MM.1S (cell line): ENCODE measurements at regions not wholly inside any gene's neighbourhood (a gene's known extent, or its start where the extent isn't known, plus 50 kb on each side); places are given as distances from the start of the nearest gene placed in this dataset.

ENCODE experiments used
- DNase-seq: peaks from one replicate; pipeline ENCODE4 v3.0.0-alpha.2; 2015
- H2AFZ ChIP-seq: fragments of 300-600 bp; sonication (generic); 2 replicates; pipeline ENCODE4 v1.6.0; 2016; ENCODE audit warnings: antibody characterized with exemption, low read length
- H3F3A ChIP-seq: fragments of 300-600 bp; sonication (generic); 2 replicates; pipeline ENCODE4 v1.6.1; 2016; ENCODE audit warnings: mild to moderate bottlenecking, antibody characterized with exemption, low read length, moderate library complexity, mixed read lengths; ENCODE audit not compliant: insufficient read depth
- H3K27ac ChIP-seq: fragments of 300-600 bp; sonication (generic); 2 replicates; pipeline ENCODE4 v1.5.1; 2016; ENCODE audit warnings: mild to moderate bottlenecking, low read length
- H3K27me3 ChIP-seq: fragments of 300-600 bp; sonication (generic); replicated peaks from 2 replicates; pipeline ENCODE4 v1.6.0; 2016; ENCODE audit warnings: low read length; ENCODE audit not compliant: insufficient read depth
- H3K36me3 ChIP-seq: fragments of 300-600 bp; sonication (generic); replicated peaks from 2 replicates; pipeline ENCODE4 v1.6.1; 2016; ENCODE audit warnings: mild to moderate bottlenecking, low read length, mixed read lengths; ENCODE audit not compliant: insufficient read depth
- H3K4me1 ChIP-seq: fragments of 300-600 bp; sonication (generic); 2 replicates; pipeline ENCODE4 v1.6.1; 2016; ENCODE audit warnings: low read length, mixed read lengths
- H3K4me2 ChIP-seq: fragments of 300-600 bp; sonication (generic); 2 replicates; pipeline ENCODE4 v1.6.0; 2016; ENCODE audit warnings: low read depth, low read length
- H3K4me3 ChIP-seq: fragments of 300-600 bp; sonication (generic); 2 replicates; pipeline ENCODE4 v1.5.1; 2016; ENCODE audit warnings: low read length, mixed read lengths
- H3K79me2 ChIP-seq: fragments of 300-600 bp; sonication (generic); 2 replicates; pipeline ENCODE4 v1.6.1; 2016; ENCODE audit warnings: mixed run types, low read length, mixed read lengths
- H3K9ac ChIP-seq: fragments of 300-600 bp; sonication (generic); 2 replicates; pipeline ENCODE4 v1.6.1; 2016; ENCODE audit warnings: low read length, mixed read lengths
- H3K9me2 ChIP-seq: fragments of 300-600 bp; sonication (generic); replicated peaks from 2 replicates; pipeline ENCODE4 v1.6.1; 2016; ENCODE audit warnings: mild to moderate bottlenecking, low read length, mixed read lengths; ENCODE audit not compliant: insufficient read depth
- H3K9me3 ChIP-seq: fragments of 300-600 bp; sonication (generic); replicated peaks from 2 replicates; pipeline ENCODE4 v1.6.1; 2016; ENCODE audit warnings: mild to moderate bottlenecking, low read length, mixed read lengths; ENCODE audit not compliant: insufficient read depth
- H4K20me1 ChIP-seq: fragments of 300-600 bp; sonication (generic); 2 replicates; pipeline ENCODE4 v1.6.1; 2016; ENCODE audit warnings: mild to moderate bottlenecking, low read length, moderate library complexity, mixed read lengths; ENCODE audit not compliant: insufficient read depth
- CTCF ChIP-seq: fragments of 300-600 bp; sonication (generic); IDR thresholded peaks from 2 replicates; pipeline ENCODE4 v1.5.1; 2016; ENCODE audit warnings: antibody characterized with exemption, low read length, mixed read lengths
- EZH2 ChIP-seq: fragments of 300-600 bp; sonication (generic); optimal IDR thresholded peaks from 2 replicates; pipeline ENCODE3; 2017; ENCODE audit warnings: low read depth, mild to moderate bottlenecking, antibody characterized with exemption, low read length, mixed read lengths
- EZH2phosphoT487 ChIP-seq: fragments of 300-600 bp; sonication (generic); IDR thresholded peaks from 2 replicates; pipeline ENCODE4 v1.6.1; 2018; ENCODE audit warnings: antibody characterized with exemption, low read length

GRCh38 chr1:201602413-201603265 is 63.7 kb downstream of the NAV1 start:
- peaks cover 5% of the 10 kb centered on the region; the same call in 1 of the 2 replicates for H3K27me3 ChIP-seq
- H3K9me2 ChIP-seq = no peaks in the 10 kb centered on the region
- no peaks in the 10 kb centered on the region for H3F3A ChIP-seq
- no peak for DNase-seq
- H3K27ac ChIP-seq = no peak overlapping the region
- H3K9ac ChIP-seq = no peak overlapping the region
- H3K4me2 ChIP-seq = no peak overlapping the region
- H3K79me2 ChIP-seq = no peaks in the 10 kb centered on the region
- no peaks in the 10 kb centered on the region for H3K9me3 ChIP-seq
- H3K4me3 ChIP-seq = no peak overlapping the region
- no peaks in the 10 kb centered on the region for H3K4me1 ChIP-seq
- no peaks in the 10 kb centered on the region for H4K20me1 ChIP-seq
- H2AFZ ChIP-seq = no peak overlapping the region
- no peaks in the 10 kb centered on the region for H3K36me3 ChIP-seq
- TF ChIP-seq EZH2 (no peak), CTCF (no peak), EZH2phosphoT487 (no peak)

GRCh38 chr1:201603613-201604232 is 64.8 kb downstream of the NAV1 start:
- Histone ChIP-seq H3K9me3 (no peaks in the 10 kb centered on the region), H3K27me3 (peaks cover 5% of the 10 kb centered on the region; the same call in 1 of the 2 replicates), H4K20me1 (no peaks in the 10 kb centered on the region), H3F3A (no peaks in the 10 kb centered on the region), H3K27ac (no peak overlapping the region), H3K9me2 (no peaks in the 10 kb centered on the region), H3K79me2 (no peaks in the 10 kb centered on the region), H3K36me3 (no peaks in the 10 kb centered on the region), H3K9ac (no peak overlapping the region), H3K4me2 (no peak overlapping the region), H3K4me3 (no peak overlapping the region), H2AFZ (no peak overlapping the region), H3K4me1 (no peaks in the 10 kb centered on the region)
- no peak for DNase-seq
- TF ChIP-seq CTCF (no peak), EZH2 (no peak), EZH2phosphoT487 (no peak)

GRCh38 chr1:201605385-201606010 is 66.6 kb downstream of the NAV1 start:
- no peaks in the 10 kb centered on the region for H3K9me3 ChIP-seq
- DNase-seq = no peak
- TF ChIP-seq EZH2phosphoT487 = no peak
- TF ChIP-seq CTCF = no peak
- TF ChIP-seq EZH2 = no peak

More at GRCh38 chr1:201605385-201606010, 66.6 kb downstream of the NAV1 start:
- Histone ChIP-seq H3K36me3 (no peaks in the 10 kb centered on the region), H3K4me1 (no peaks in the 10 kb centered on the region), H3K79me2 (no peaks in the 10 kb centered on the region), H2AFZ (no peak overlapping the region), H3K4me3 (no peak overlapping the region), H3K4me2 (no peak overlapping the region), H3K9ac (no peak overlapping the region), H3K27ac (no peak overlapping the region), H3K27me3 (no peaks in the 10 kb centered on the region; the same call in 1 of the 2 replicates), H4K20me1 (no peaks in the 10 kb centered on the region), H3F3A (no peaks in the 10 kb centered on the region), H3K9me2 (no peaks in the 10 kb centered on the region)
